ENCODE measurements at regions not wholly inside any gene's neighbourhood (a gene's known extent, or its start where the extent isn't known, plus 50 kb on each side); places are given as distances from the start of the nearest gene placed in this dataset.

DNA sequence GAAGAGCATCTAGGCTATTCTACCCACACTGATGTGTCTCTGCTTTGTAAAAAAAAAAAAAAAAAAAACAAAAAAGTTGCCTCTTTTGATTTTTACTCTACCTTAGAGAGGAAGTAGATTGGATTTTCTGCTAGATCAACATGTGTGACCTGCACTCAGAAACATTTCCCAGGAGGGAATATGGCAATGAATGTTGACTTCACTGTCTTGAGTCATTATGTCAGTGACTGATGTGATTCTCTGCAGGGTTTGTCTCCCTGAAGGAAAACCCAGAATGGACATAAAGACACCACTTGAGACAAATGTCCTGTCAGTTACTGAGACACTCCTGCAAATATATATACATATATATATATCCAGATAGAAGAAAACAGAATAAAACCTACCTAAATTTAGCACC, 370.3 kb downstream of the BMPER start:
- TF ChIP-seq EZH2 (IDR thresholded peaks at IDR 0.05) (no peak), SRF (IDR thresholded peaks at IDR 0.05; ENCODE audit: low read depth) (no peak), SP1 (IDR thresholded peaks at IDR 0.05; ENCODE audit: low read depth) (no peak), FOSL1 (IDR thresholded peaks at IDR 0.05; ENCODE audit: low read depth) (no peak), CTCF (IDR thresholded peaks at IDR 0.05 in 2 of 3, conservative IDR thresholded peaks at IDR 0.05 in 1 of 3; ENCODE audit: borderline replicate concordance in 1 of 3, insufficient read depth in 1 of 3, low read depth in 2 of 3, low read length in 2 of 3) (no peak), TCF7L2 (IDR thresholded peaks at IDR 0.05; ENCODE audit: borderline replicate concordance, extremely low read depth, insufficient read depth, insufficient read length) (no peak), POLR2A (IDR thresholded peaks at IDR 0.05; ENCODE audit: borderline replicate concordance, extremely low read depth, insufficient read depth, insufficient read length) (no peak)
- TF ChIP-seq, protein P1, sequence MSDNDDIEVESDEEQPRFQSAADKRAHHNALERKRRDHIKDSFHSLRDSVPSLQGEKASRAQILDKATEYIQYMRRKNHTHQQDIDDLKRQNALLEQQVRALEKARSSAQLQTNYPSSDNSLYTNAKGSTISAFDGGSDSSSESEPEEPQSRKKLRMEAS (IDR thresholded peaks at IDR 0.05), result no peak
